IMR-90 (cell line): ENCODE measurements at regions not wholly inside any gene's neighbourhood (a gene's known extent, or its start where the extent isn't known, plus 50 kb on each side); places are given as distances from the start of the nearest gene placed in this dataset.

Experiments used
- ATAC-seq: fragments of 200-7000 bp; cut with Tn5 transposase; 2 replicates; pipeline ENCODE4 v1.9.1; 2020; ENCODE audit warnings: low read depth, mild to moderate bottlenecking, moderate library complexity
- BruUV-seq: library from RNA; stranded (reverse); fragments of 400-500 nt; replicated peaks from 2 replicates; lab custom pipeline; 2021; lab: Mats Ljungman, UMichigan
- CTCF ChIA-PET: fragments of 300-600 bp; formaldehyde crosslinking; extraction: SDS; loops from one replicate; lab custom pipeline; 2021; ENCODE audit warnings: antibody characterized with exemption; lab: Yijun Ruan, JAX
- POLR2A ChIA-PET: fragments of 300-600 bp; sonication (Branson Sonifier 250); formaldehyde crosslinking; loops from one replicate; lab custom pipeline; 2022; ENCODE audit warnings: antibody characterized with exemption; ENCODE audit not compliant: unreplicated experiment; lab: Charles Lee
- DNase-seq: peaks from one replicate; pipeline ENCODE4 v3.0.0; 2013
- H2AFZ ChIP-seq: replicated peaks from 2 replicates; pipeline ENCODE3; 2013; ENCODE audit warnings: low read length, mild to moderate bottlenecking; ENCODE audit not compliant: poor library complexity
- H2AK5ac ChIP-seq: 2 replicates; pipeline ENCODE4 v1.6.1; 2013; ENCODE audit warnings: low read depth, low read length, inconsistent platforms
- H2AK9ac ChIP-seq: replicated peaks from 2 replicates; pipeline ENCODE3; 2013; ENCODE audit warnings: mild to moderate bottlenecking, low read depth, low read length, moderate library complexity; ENCODE audit not compliant: poor library complexity
- H2BK120ac ChIP-seq: 2 replicates; pipeline ENCODE4 v1.6.1; 2013; ENCODE audit warnings: low read depth, low read length, inconsistent platforms
- H2BK15ac ChIP-seq: 3 replicates; pipeline ENCODE4 v1.6.1; 2013; ENCODE audit warnings: low read depth, low read length, inconsistent platforms
- H2BK20ac ChIP-seq: 2 replicates; pipeline ENCODE4 v1.6.1; 2013; ENCODE audit warnings: low read depth, mild to moderate bottlenecking, inconsistent platforms, low read length, moderate library complexity
- H2BK5ac ChIP-seq: 2 replicates; pipeline ENCODE4 v1.6.1; 2013; ENCODE audit warnings: mild to moderate bottlenecking, low read depth, low read length, inconsistent platforms; ENCODE audit not compliant: poor library complexity, severe bottlenecking
- H3K14ac ChIP-seq: replicated peaks from 2 replicates; pipeline ENCODE4 v1.6.1; 2013; ENCODE audit warnings: low read depth, low read length, inconsistent platforms
- H3K18ac ChIP-seq: 2 replicates; pipeline ENCODE4 v1.6.1; 2013; ENCODE audit warnings: low read depth, low read length, control low read depth
- H3K23ac ChIP-seq: 2 replicates; pipeline ENCODE4 v1.6.1; 2013; ENCODE audit warnings: low read depth, low read length, inconsistent platforms
- H3K27ac ChIP-seq: 2 replicates; pipeline ENCODE4 v1.5.1; 2013; ENCODE audit warnings: mild to moderate bottlenecking, control low read depth, low read length; ENCODE audit not compliant: insufficient read depth
- H3K27me3 ChIP-seq: 2 replicates; pipeline ENCODE4 v1.6.1; 2013; ENCODE audit warnings: low read length; ENCODE audit not compliant: control insufficient read depth, insufficient read depth
- H3K36me3 ChIP-seq: 2 replicates; pipeline ENCODE4 v1.6.1; 2013; ENCODE audit warnings: low read length, mixed read lengths; ENCODE audit not compliant: control insufficient read depth, insufficient read depth
- H3K4ac ChIP-seq: 2 replicates; pipeline ENCODE4 v1.6.1; 2013; ENCODE audit warnings: low read depth, low read length, inconsistent platforms
- H3K4me1 ChIP-seq: 2 replicates; pipeline ENCODE4 v1.6.1; 2013; ENCODE audit warnings: low read length, mixed read lengths; ENCODE audit not compliant: control insufficient read depth, insufficient read depth
- H3K4me2 ChIP-seq: 2 replicates; pipeline ENCODE4 v1.6.1; 2013; ENCODE audit warnings: low read depth, mild to moderate bottlenecking, control low read depth, low read length, moderate library complexity
- H3K4me3 ChIP-seq: 2 replicates; pipeline ENCODE4 v1.5.1; 2013; ENCODE audit warnings: low read depth, mild to moderate bottlenecking, control low read depth, low read length, moderate library complexity; ENCODE audit not compliant: insufficient read depth
- H3K56ac ChIP-seq: 2 replicates; pipeline ENCODE4 v1.6.1; 2013; ENCODE audit warnings: low read length, inconsistent platforms; ENCODE audit not compliant: insufficient read depth; ENCODE audit errors: extremely low read depth
- H3K79me1 ChIP-seq, 2 experiments: 2 replicates each; pipeline ENCODE4 v1.6.1; 2013; ENCODE audit warnings: low read length in 2 of 2, inconsistent platforms in 1 of 2, low read depth in 1 of 2
- H3K9ac ChIP-seq: 2 replicates; pipeline ENCODE4 v1.6.1; 2013; ENCODE audit warnings: low read depth, low read length, control low read depth
- H3K9me1 ChIP-seq: 2 replicates; pipeline ENCODE4 v1.6.1; 2013; ENCODE audit warnings: low read length, inconsistent platforms; ENCODE audit not compliant: insufficient read depth
- H3K9me3 ChIP-seq: 2 replicates; pipeline ENCODE4 v1.6.1; 2013; ENCODE audit warnings: low read length; ENCODE audit not compliant: control insufficient read depth, insufficient read depth
- H4K20me1 ChIP-seq: 2 replicates; pipeline ENCODE4 v1.6.1; 2013; ENCODE audit warnings: low read length, inconsistent platforms; ENCODE audit not compliant: insufficient read depth
- H4K5ac ChIP-seq: 2 replicates; pipeline ENCODE4 v1.6.1; 2013; ENCODE audit warnings: mild to moderate bottlenecking, low read depth, low read length, control low read depth
- H4K8ac ChIP-seq, 2 experiments: 2 replicates each; pipeline ENCODE4 v1.6.1; 2013; ENCODE audit warnings: low read depth in 2 of 2, low read length in 2 of 2, control low read depth in 1 of 2, inconsistent platforms in 1 of 2
- H4K91ac ChIP-seq: 2 replicates; pipeline ENCODE4 v1.6.1; 2013; ENCODE audit warnings: low read depth, low read length, inconsistent platforms; ENCODE audit not compliant: insufficient read depth
- BHLHE40 ChIP-seq: fragments of 150-350 bp; IDR thresholded peaks from 2 replicates; pipeline ENCODE4 v1.6.1; 2016; ENCODE audit warnings: mild to moderate bottlenecking, low read depth, low read length
- CEBPB ChIP-seq: IDR thresholded peaks from 2 replicates; pipeline ENCODE4 v1.6.1; 2012; ENCODE audit warnings: low read depth, low read length, improper control_type of control experiment
- CHD1 ChIP-seq: IDR thresholded peaks from 2 replicates; pipeline ENCODE4 v1.6.1; 2012; ENCODE audit warnings: low read depth, low read length, improper control_type of control experiment
- ELK1 ChIP-seq: fragments of 150-350 bp; IDR thresholded peaks from 2 replicates; pipeline ENCODE4 v1.6.1; 2016; ENCODE audit warnings: low read depth, mild to moderate bottlenecking, low read length, moderate library complexity, borderline replicate concordance
- FOS ChIP-seq: fragments of 150-350 bp; IDR thresholded peaks from 2 replicates; pipeline ENCODE4 v1.6.1; 2016; ENCODE audit warnings: low read depth, low read length
- MAFK ChIP-seq: IDR thresholded peaks from 2 replicates; pipeline ENCODE4 v1.6.1; 2012; ENCODE audit warnings: low read depth, low read length, improper control_type of control experiment
- MXI1 ChIP-seq: IDR thresholded peaks from 2 replicates; pipeline ENCODE4 v1.6.1; 2012; ENCODE audit warnings: low read depth, mild to moderate bottlenecking, low read length, moderate library complexity, borderline replicate concordance
- NFE2L2 ChIP-seq: fragments of 150-350 bp; IDR thresholded peaks from 2 replicates; pipeline ENCODE4 v1.6.1; 2016; ENCODE audit warnings: low read depth, mild to moderate bottlenecking, low read length
- POLR2A ChIP-seq: IDR thresholded peaks from 2 replicates; pipeline ENCODE4 v1.6.1; 2012; ENCODE audit warnings: mild to moderate bottlenecking, low read depth, low read length
- RFX5 ChIP-seq: IDR thresholded peaks from 2 replicates; pipeline ENCODE4 v1.8.0; 2012; ENCODE audit warnings: low read depth, mild to moderate bottlenecking, low read length, moderate library complexity
- WGBS, 2 experiments: methylation state at CpG; one replicate each; pipeline versions ENCODE4 v1.1.5 to v1.1.7; 2013; ENCODE audit warnings: missing lambda C conversion rate in 2 of 2; ENCODE audit not compliant: insufficient read length in 1 of 2; ENCODE audit errors: extremely low coverage in 2 of 2; 5-methylcytosine and 5-hydroxymethylcytosine counted together
- dilution Hi-C: fragments of 300-500 bp; cut with HindIII; formaldehyde crosslinking; loops from one replicate; pipeline ENCODE4 v1.14.3; 2018; ENCODE audit warnings: low sequenced_read_pairs; ENCODE audit not compliant: unreplicated experiment
- in situ Hi-C: fragments of 300-500 bp; cut with MboI; formaldehyde crosslinking; loops from 3 replicates; pipeline ENCODE4 v1.14.3; 2019; ENCODE audit warnings: low sequenced_read_pairs, inconsistent platforms, mixed read lengths
- intact Hi-C: fragments of 100-400 bp; cut with micrococcal nuclease; formaldehyde crosslinking; loops from 2 replicates; pipeline ENCODE4 v1.10.0; 2022

DNA sequence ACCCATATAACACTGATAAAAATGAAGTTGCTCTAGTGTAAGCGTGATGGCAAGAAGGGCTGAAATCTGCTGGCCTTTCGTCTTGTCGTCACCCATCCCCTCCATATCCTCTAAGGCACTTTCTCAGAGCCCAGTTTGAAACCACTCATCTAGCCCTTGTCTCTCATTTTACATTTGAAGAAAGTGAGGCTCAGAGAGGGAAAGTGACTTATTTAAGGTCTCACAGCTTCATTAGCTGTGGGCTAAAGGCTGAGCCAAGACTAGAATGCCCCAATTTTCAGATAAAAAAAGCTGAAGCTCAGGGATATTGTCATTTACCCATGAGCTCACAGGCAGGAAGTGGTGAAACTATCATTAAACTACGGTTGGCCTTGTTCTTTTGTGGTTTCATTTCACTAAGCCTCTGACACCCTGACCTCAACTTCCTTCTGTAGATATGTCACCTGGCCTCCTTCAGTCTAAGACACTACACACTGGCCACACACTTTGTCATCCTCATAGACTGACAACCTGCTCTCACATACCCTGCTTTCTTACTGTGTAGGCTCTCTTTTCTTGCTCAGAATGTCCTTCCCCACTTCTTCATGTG lies 176.7 kb upstream of the DMAC1 start:
- Histone ChIP-seq H3K36me3 (no peaks in the 10 kb centered on the region), H3K14ac (no peak overlapping the region), H2BK20ac (no peak overlapping the region), H2BK5ac (no peak overlapping the region), H3K9me3 (peaks cover 6% of the 10 kb centered on the region), H3K4me1 (no peaks in the 10 kb centered on the region), H3K79me1 (no peaks in the 10 kb centered on the region), H2BK15ac (no peak overlapping the region), H3K27me3 (no peaks in the 10 kb centered on the region), H4K5ac (no peak overlapping the region), H2AK9ac (no peak overlapping the region), H3K23ac (no peak overlapping the region), H3K18ac (no peak overlapping the region), H2AK5ac (no peak overlapping the region), H3K4me3 (no peak overlapping the region), H3K4ac (no peak overlapping the region), H2AFZ (no peak overlapping the region), H4K91ac (no peak overlapping the region), H4K8ac (no peak overlapping the region), H3K27ac (no peak overlapping the region), H3K56ac (no peak overlapping the region), H4K20me1 (no peaks in the 10 kb centered on the region), H3K4me2 (no peak overlapping the region), H3K9ac (no peak overlapping the region), H3K9me1 (no peaks in the 10 kb centered on the region), H2BK120ac (no peak overlapping the region)
- BruUV-seq, result no TSS peak
- DNase-seq, result no peak
- ATAC-seq, result no peak
- POLR2A ChIA-PET, result no interaction called here
- TF ChIP-seq BHLHE40 (no peak), ELK1 (no peak), POLR2A (no peak), CEBPB (no peak), MAFK (no peak), MXI1 (no peak), RFX5 (no peak), FOS (no peak), NFE2L2 (no peak), CHD1 (no peak)
- intact Hi-C loops (no loop called here), in situ Hi-C loops (no loop called here), dilution Hi-C loops (no loop called here)
- CTCF ChIA-PET, result no interaction called here
- no CpG with 5 or more reads among the region's 4 CpGs for WGBS, 2 experiments
